HG03378 (cell line): ENCODE measurements at regions not wholly inside any gene's neighbourhood (a gene's known extent, or its start where the extent isn't known, plus 50 kb on each side); places are given as distances from the start of the nearest gene placed in this dataset.
A peak's percentile ranks its signal among the peaks of the same experiment; 100 is the strongest.
"Not testable (repeated sequence)": the region's sequence is repeated elsewhere in the genome, so short reads cannot be mapped to it uniquely, and the experiment has no call there.

Experiments used
- ATAC-seq: cut with Tn5 transposase; IDR thresholded peaks from one replicate; pipeline ENCODE4 v1.9.1; 2021; ENCODE audit warnings: mild to moderate bottlenecking, moderate library complexity; ENCODE audit not compliant: unreplicated experiment

- no peak for ATAC-seq
These were observed 83.9 kb upstream of the ITGB1 start for GRCh38 chr10:33041783-33042437.

- no peak for ATAC-seq
These were observed 82.4 kb upstream of the ITGB1 start for GRCh38 chr10:33040436-33040835.

- no peak for ATAC-seq
These were observed 81.2 kb upstream of the ITGB1 start for GRCh38 chr10:33039181-33039580.

GRCh38 chr10:33038672-33039071 is 80.6 kb upstream of the ITGB1 start:
- no peak for ATAC-seq

- no peak for ATAC-seq
These were observed 79.7 kb upstream of the ITGB1 start for GRCh38 chr10:33037726-33038125.

- ATAC-seq: no peak
These were observed 78.6 kb upstream of the ITGB1 start for GRCh38 chr10:33036670-33037069.

- ATAC-seq: no peak
These were observed 77.4 kb upstream of the ITGB1 start for GRCh38 chr10:33035411-33035810.

GRCh38 chr10:33034931-33035330 is 76.9 kb upstream of the ITGB1 start:
- ATAC-seq: no peak

- ATAC-seq: no peak
These were observed 74.7 kb upstream of the ITGB1 start for GRCh38 chr10:33032654-33033151.

GRCh38 chr10:33031815-33032653 is 74.0 kb upstream of the ITGB1 start:
- ATAC-seq: no peak

GRCh38 chr10:33031171-33031570 is 73.1 kb upstream of the ITGB1 start:
- no peak for ATAC-seq

GRCh38 chr10:33028515-33028914 is 70.5 kb upstream of the ITGB1 start:
- not testable (repeated sequence) for ATAC-seq

- ATAC-seq: no peak
These were observed 69.1 kb upstream of the ITGB1 start for GRCh38 chr10:33027088-33027487.

GRCh38 chr10:33026422-33026821 is 68.4 kb upstream of the ITGB1 start:
- no peak for ATAC-seq

- no peak for ATAC-seq
These were observed 67.9 kb upstream of the ITGB1 start for GRCh38 chr10:33025910-33026309.

GRCh38 chr10:33025039-33025438 is 67.0 kb upstream of the ITGB1 start:
- peak; percentile 88 for ATAC-seq

GRCh38 chr10:33022691-33023090 is 64.7 kb upstream of the ITGB1 start:
- ATAC-seq: no peak

- ATAC-seq: no peak
These were observed 64.1 kb upstream of the ITGB1 start for GRCh38 chr10:33022090-33022489.

- ATAC-seq: no peak
These were observed 59.0 kb upstream of the ITGB1 start for GRCh38 chr10:33016988-33017387.

GRCh38 chr10:33015761-33016547 is 57.9 kb upstream of the ITGB1 start:
- ATAC-seq: peak; percentile 88

GRCh38 chr10:33013331-33013730 is 55.3 kb upstream of the ITGB1 start:
- ATAC-seq: not testable (repeated sequence)
